ENCODE measurements at regions not wholly inside any gene's neighbourhood (a gene's known extent, or its start where the extent isn't known, plus 50 kb on each side); places are given as distances from the start of the nearest gene placed in this dataset.

GRCh38 chr4:157999723-158000122 is 173.1 kb downstream of the GASK1B start:
- TF ChIP-seq CTCF (IDR thresholded peaks at IDR 0.05), result no peak
- no peaks in the 10 kb centered on the region for H3K36me3 ChIP-seq (ENCODE audit: insufficient read depth in 1 of 2, low read depth in 1 of 2)
- no peak overlapping the region for H3K27ac ChIP-seq
- DNase-seq (no peak), ATAC-seq (no peak)
- no peaks in the 10 kb centered on the region for H3K4me1 ChIP-seq
- H3K27me3 ChIP-seq (ENCODE audit: insufficient read depth in 3 of 3, low read length in 2 of 3), result no peaks in the 10 kb centered on the region
- H3K4me3 ChIP-seq, result no peak overlapping the region
- whole genome bisulfite sequencing, 3 donors, result 77 to 91% (median 78%) methylated on average over 1 of the region's 1 CpG
- no peaks in the 10 kb centered on the region for H3K9me3 ChIP-seq
- intact Hi-C loops (cut with DNase I), result loop anchor here in 1 of 2 donors (10.0 kb wide), 1 partner anchor 255 kb away; no protein-coding TSS in a partner anchor

GRCh38 chr4:157997296-157997695 is 175.5 kb downstream of the GASK1B start:
- H3K36me3 ChIP-seq (ENCODE audit: insufficient read depth in 1 of 2, low read depth in 1 of 2), result no peaks in the 10 kb centered on the region
- 96 to 100% (median 97%) methylated on average over 1 of the region's 1 CpG for WGBS, 3 donors
- no peak for TF ChIP-seq CTCF (IDR thresholded peaks at IDR 0.05)
- H3K9me3 ChIP-seq, result no peaks in the 10 kb centered on the region
- H3K4me1 ChIP-seq, result no peaks in the 10 kb centered on the region
- no peaks in the 10 kb centered on the region for H3K27me3 ChIP-seq (ENCODE audit: insufficient read depth in 3 of 3, low read length in 2 of 3)
- DNase-seq (no peak), ATAC-seq (no peak)
- intact Hi-C loops (cut with DNase I), result loop anchor here in 1 of 2 donors (10.0 kb wide), 1 partner anchor 258 kb away; no protein-coding TSS in a partner anchor
- no peak overlapping the region for H3K4me3 ChIP-seq
- no peak overlapping the region for H3K27ac ChIP-seq

GRCh38 chr4:157996061-157997028 is 176.5 kb downstream of the GASK1B start:
- Histone ChIP-seq H3K9me3 (no peaks in the 10 kb centered on the region), H3K4me3 (no peak overlapping the region), H3K27ac (no peak overlapping the region), H3K36me3 (ENCODE audit: insufficient read depth in 1 of 2, low read depth in 1 of 2) (no peaks in the 10 kb centered on the region), H3K27me3 (ENCODE audit: insufficient read depth in 3 of 3, low read length in 2 of 3) (no peaks in the 10 kb centered on the region), H3K4me1 (no peaks in the 10 kb centered on the region)
- WGBS, 3 donors, result 73 to 80% (median 76%) methylated on average over 6 of the region's 6 CpGs
- DNase-seq, result no peak
- no peak for ATAC-seq
- TF ChIP-seq CTCF (IDR thresholded peaks at IDR 0.05), result no peak
- intact Hi-C loops (cut with DNase I), result loop anchor here in 1 of 2 donors (10.0 kb wide), 1 partner anchor 258 kb away; no protein-coding TSS in a partner anchor

- no peaks in the 10 kb centered on the region for H3K9me3 ChIP-seq
- H3K4me1 ChIP-seq, result no peaks in the 10 kb centered on the region
- no peaks in the 10 kb centered on the region for H3K27me3 ChIP-seq (ENCODE audit: insufficient read depth in 3 of 3, low read length in 2 of 3)
- 44 to 61% (median 46%) methylated on average over 6 of the region's 6 CpGs for WGBS, 3 donors
- H3K4me3 ChIP-seq, result no peak overlapping the region
- no peak overlapping the region for H3K27ac ChIP-seq
- intact Hi-C loops (cut with DNase I), result loop anchor here in 1 of 2 donors (10.0 kb wide), 1 partner anchor 260 kb away; no protein-coding TSS in a partner anchor
- no peak for DNase-seq
- no peak for ATAC-seq
- no peak for TF ChIP-seq CTCF (IDR thresholded peaks at IDR 0.05)
- no peaks in the 10 kb centered on the region for H3K36me3 ChIP-seq (ENCODE audit: insufficient read depth in 1 of 2, low read depth in 1 of 2)
Measured at GRCh38 chr4:157994863-157995262, 178.0 kb downstream of the GASK1B start.

Data from psoas muscle (tissue), 7 donors.